ENCODE measurements at regions not wholly inside any gene's neighbourhood (a gene's known extent, or its start where the extent isn't known, plus 50 kb on each side); places are given as distances from the start of the nearest gene placed in this dataset.

- 91 to 94% methylated on average over 3 of the region's 3 CpGs for WGBS, 2 donors
These were observed 58.9 kb downstream of the OLFML3 start for GRCh38 chr1:114037962-114038816.

More at GRCh38 chr1:114037962-114038816, 58.9 kb downstream of the OLFML3 start:
- H3K9ac ChIP-seq (ENCODE audit: insufficient read depth in 1 of 2, low read length in 2 of 2), result no peak overlapping the region
- H3K27ac ChIP-seq (ENCODE audit: low read depth in 1 of 2, low read length in 1 of 2), result no peak overlapping the region
- no peak for DNase-seq
- TF ChIP-seq CTCF (IDR thresholded peaks at IDR 0.05; ENCODE audit: control extremely low read depth, extremely low read depth), result no peak
- no peak overlapping the region for H3K4me3 ChIP-seq
- no peaks in the 10 kb centered on the region for H3K27me3 ChIP-seq (ENCODE audit: control insufficient read depth in 3 of 3, insufficient read depth in 3 of 3, low read length in 2 of 3)
- no peak for ATAC-seq (ENCODE audit: insufficient read depth, low FRiP score)
- H3K4me1 ChIP-seq (ENCODE audit: control insufficient read depth in 5 of 5, insufficient read depth in 5 of 5, low read length in 5 of 5), result no peaks in the 10 kb centered on the region
- H3K36me3 ChIP-seq (ENCODE audit: control insufficient read depth in 4 of 4, insufficient read depth in 4 of 4, low read length in 4 of 4), result no peaks in the 10 kb centered on the region
- H3K9me3 ChIP-seq (ENCODE audit: control insufficient read depth in 4 of 4, insufficient read depth in 3 of 4, low read length in 3 of 4), result no peaks in the 10 kb centered on the region
